ENCODE measurements at regions not wholly inside any gene's neighbourhood (a gene's known extent, or its start where the extent isn't known, plus 50 kb on each side); places are given as distances from the start of the nearest gene placed in this dataset.
"Not testable (repeated sequence)": the region's sequence is repeated elsewhere in the genome, so short reads cannot be mapped to it uniquely, and the experiment has no call there.

- not testable (repeated sequence) for H3K4me3 ChIP-seq (ENCODE audit: low read length); DNase-seq (ENCODE audit: low read depth, low spot score)
These were observed 261.3 kb downstream of the GOLGA6L6 start for GRCh38 chr15:20280141-20280932.

- not testable (repeated sequence) for H3K4me3 ChIP-seq (ENCODE audit: low read length); DNase-seq (ENCODE audit: low read depth, low spot score)
These were observed 262.5 kb downstream of the GOLGA6L6 start for GRCh38 chr15:20279056-20279455.

GRCh38 chr15:20278376-20278775, 263.2 kb downstream of the GOLGA6L6 start:
- not testable (repeated sequence) for H3K4me3 ChIP-seq (ENCODE audit: low read length); DNase-seq (ENCODE audit: low read depth, low spot score)

DNA sequence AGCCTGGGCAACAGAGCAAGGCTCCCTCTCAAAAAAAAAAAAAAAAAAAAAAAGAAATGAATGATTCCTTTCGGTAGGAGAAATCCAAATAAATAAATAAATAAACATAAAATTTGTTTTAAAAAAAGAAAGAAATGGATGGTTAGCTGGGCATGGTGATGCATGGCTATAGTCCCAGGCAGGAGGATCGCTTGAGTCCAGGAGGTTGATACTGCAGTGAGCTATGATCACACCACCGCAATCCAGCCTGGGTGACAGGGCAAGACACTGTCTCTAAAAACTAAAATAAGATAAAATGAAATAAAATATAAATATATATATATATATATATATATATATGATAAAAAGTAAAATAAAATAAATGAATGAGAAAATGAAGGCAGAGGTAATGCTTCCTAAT, 264.1 kb downstream of the GOLGA6L6 start:
- DNase-seq (ENCODE audit: low read depth, low spot score); H3K4me3 ChIP-seq (ENCODE audit: low read length): not testable (repeated sequence)

- not testable (repeated sequence) for H3K4me3 ChIP-seq (ENCODE audit: low read length); DNase-seq (ENCODE audit: low read depth, low spot score)
These were observed 265.1 kb downstream of the GOLGA6L6 start for GRCh38 chr15:20276312-20277114.

- DNase-seq (ENCODE audit: low read depth, low spot score); H3K4me3 ChIP-seq (ENCODE audit: low read length): not testable (repeated sequence)
These were observed 266.1 kb downstream of the GOLGA6L6 start for GRCh38 chr15:20275373-20275967.

DNA sequence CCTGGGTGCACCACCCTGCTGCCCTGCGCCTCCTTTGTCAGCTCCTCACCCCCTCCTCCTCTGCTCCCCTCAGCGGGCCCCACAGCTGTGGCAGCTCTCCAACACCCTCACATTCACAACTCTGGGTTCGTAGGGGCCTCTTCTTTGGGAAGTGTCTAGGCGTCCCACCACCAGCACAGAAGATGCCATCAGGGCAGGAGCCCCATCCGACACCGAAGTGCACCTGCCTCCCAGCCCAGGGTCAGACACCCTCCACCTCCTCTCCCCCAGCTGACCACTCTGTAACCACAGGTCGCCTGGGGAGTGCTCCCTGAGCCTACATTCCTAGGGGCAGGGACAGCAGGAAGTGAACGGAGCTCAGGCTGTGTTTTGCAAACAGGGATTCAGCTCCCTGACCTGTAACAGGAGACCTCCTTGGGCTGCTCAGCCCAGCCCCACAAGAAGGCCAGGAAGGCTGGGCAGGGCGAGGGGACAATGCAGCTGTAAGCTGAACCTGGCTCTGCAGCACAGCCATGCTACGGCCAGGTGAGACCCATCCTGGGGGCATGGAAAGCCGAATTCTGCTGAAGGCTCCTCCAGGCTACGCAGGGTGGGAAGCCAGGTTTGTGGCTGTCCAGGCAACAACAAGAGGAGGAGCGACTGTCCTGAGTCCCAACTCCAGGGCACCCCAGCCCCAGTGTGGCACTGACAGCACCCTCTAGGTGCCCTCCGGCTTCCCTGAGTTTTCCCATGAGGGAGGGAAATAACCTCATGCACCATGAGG, 269.0 kb downstream of the GOLGA6L6 start:
- no peak overlapping the region for H3K4me3 ChIP-seq (ENCODE audit: low read length)
- DNase-seq (ENCODE audit: low read depth, low spot score): no peak

- no peak overlapping the region for H3K4me3 ChIP-seq (ENCODE audit: low read length)
- DNase-seq (ENCODE audit: low read depth, low spot score): no peak
These were observed 270.0 kb downstream of the GOLGA6L6 start for GRCh38 chr15:20271647-20272046.

- DNase-seq (ENCODE audit: low read depth, low spot score); H3K4me3 ChIP-seq (ENCODE audit: low read length): not testable (repeated sequence)
These were observed 271.6 kb downstream of the GOLGA6L6 start for GRCh38 chr15:20269956-20270355.

- not testable (repeated sequence) for H3K4me3 ChIP-seq (ENCODE audit: low read length); DNase-seq (ENCODE audit: low read depth, low spot score)
These were observed 273.6 kb downstream of the GOLGA6L6 start for GRCh38 chr15:20267996-20268395.

DNA sequence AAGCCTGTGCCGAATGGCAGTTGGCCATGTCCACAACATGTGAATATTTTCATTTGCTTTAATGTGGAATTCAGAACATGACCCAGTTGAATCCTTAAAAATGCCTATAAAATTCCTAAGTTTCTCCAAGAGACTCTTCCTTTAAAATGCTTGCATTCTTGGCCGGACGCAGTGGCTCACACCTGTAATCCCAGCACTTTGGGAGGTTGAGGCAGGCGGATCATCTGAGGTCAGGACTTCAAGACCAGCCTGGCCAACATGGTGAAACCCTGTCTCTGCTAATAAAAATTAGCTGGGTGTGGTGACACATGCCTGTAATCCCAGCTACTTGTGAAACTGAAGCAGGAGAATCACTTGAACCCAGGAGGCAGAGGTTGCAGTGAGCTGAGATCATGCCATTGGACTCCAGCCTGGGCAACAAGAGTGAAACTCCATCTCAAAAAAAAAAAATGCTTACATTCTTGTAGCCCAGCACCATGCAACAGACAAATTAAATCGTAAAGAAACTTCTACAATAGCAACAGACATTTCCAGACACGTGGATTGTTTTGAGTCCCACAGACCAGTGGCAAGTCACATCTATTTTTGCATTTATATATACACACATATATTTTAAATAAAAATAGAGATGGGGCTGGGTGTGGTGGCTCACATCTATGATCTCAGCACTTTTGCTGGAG, 274.4 kb downstream of the GOLGA6L6 start:
- not testable (repeated sequence) for H3K4me3 ChIP-seq (ENCODE audit: low read length); DNase-seq (ENCODE audit: low read depth, low spot score)

DNA sequence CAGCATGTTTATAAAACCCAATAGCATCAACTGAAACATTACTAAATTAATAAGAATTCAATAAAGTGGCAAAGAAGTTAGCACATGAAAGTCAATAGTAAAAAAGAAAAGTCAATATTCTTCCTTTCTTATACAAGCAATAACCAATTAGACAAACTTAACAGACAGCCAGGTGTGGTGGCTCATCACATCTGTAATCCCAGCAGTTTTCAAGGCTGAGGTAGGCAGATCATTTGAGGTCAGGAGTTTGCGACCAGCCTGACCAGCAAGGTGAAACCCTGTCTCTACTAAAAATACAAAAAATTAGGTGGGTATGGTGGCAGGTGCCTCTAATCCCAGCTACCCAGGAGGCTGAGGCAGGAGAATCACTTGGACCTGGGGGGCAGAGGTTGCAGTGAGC, 275.9 kb downstream of the GOLGA6L6 start:
- DNase-seq (ENCODE audit: low read depth, low spot score); H3K4me3 ChIP-seq (ENCODE audit: low read length): not testable (repeated sequence)

- DNase-seq (ENCODE audit: low read depth, low spot score); H3K4me3 ChIP-seq (ENCODE audit: low read length): not testable (repeated sequence)
These were observed 280.0 kb downstream of the GOLGA6L6 start for GRCh38 chr15:20261321-20262280.

DNA sequence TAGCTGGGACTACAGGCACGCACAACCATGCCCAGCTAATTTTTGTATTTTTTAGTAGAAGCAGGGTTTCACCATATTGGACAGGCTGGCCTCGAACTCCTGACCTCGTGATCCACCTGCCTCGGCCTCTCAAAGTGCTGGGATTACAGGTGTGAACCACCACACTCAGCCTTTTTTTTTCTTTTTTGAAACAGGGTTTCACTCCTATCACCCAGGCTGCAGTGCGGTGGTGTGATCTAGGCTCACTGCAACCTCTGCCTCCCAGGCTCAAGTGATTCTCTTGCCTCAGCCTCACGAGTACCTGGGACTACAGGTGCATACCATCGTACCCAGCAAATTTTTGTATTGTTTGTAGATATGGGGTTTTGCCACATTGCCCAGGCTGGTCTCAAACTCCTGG, 280.9 kb downstream of the GOLGA6L6 start:
- H3K4me3 ChIP-seq (ENCODE audit: low read length); DNase-seq (ENCODE audit: low read depth, low spot score): not testable (repeated sequence)

DNA sequence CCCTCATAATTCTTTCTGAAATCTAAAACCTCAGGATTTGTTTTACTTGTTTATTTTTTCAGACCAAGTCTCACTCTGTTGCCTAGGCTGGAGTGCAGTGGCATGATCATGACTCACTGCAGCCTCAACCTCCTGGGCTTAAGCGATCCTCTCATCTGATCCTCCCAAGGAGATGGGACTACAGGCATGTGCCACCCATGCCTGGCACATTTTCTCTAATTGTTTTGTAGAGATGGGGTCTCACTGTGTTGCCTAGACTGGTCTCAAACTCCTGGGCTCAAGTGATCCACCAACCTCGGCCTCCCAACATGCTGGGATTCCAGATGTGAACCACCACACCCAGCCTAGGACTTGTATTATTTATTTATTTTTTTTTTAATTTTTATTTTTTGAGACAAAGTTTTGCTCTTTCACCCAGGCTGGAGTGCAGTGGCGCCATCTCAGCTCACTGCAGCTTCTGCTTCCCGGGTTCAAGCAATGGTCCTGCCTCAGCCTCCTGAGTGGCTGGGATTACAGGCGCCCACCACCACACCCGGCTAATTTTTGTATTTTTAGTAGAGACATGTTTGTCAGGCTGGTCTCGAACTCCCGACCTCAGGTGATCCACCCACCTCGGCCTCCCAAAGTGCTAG, 281.9 kb downstream of the GOLGA6L6 start:
- not testable (repeated sequence) for DNase-seq (ENCODE audit: low read depth, low spot score); H3K4me3 ChIP-seq (ENCODE audit: low read length)

DNA sequence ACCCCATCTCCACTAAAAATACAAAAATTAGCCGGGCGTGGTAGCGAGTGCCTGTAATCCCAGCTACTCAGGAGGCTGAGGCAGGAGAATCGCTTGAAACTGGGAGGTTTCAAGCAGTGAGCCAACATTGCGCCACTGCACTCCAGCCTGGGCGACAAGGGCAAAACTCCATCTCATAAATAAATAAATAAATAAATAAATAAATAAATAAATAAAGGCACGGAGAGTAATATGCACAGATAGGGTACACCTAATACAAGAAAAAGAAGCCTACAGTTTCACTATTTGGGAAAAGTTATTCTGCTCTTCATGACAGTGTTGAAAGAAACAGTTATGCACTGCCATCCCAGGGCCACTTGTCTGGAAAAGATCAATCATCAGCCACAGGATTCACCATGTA, 285.2 kb downstream of the GOLGA6L6 start:
- not testable (repeated sequence) for DNase-seq (ENCODE audit: low read depth, low spot score); H3K4me3 ChIP-seq (ENCODE audit: low read length)

GRCh38 chr15:20255641-20256040, 286.0 kb downstream of the GOLGA6L6 start:
- not testable (repeated sequence) for DNase-seq (ENCODE audit: low read depth, low spot score)

More at GRCh38 chr15:20255641-20256040, 286.0 kb downstream of the GOLGA6L6 start:
- H3K4me3 ChIP-seq (ENCODE audit: low read length): not testable (repeated sequence)

Measured in Jurkat, Clone E6-1 (cell line).